ENCODE measurements at regions not wholly inside any gene's neighbourhood (a gene's known extent, or its start where the extent isn't known, plus 50 kb on each side); places are given as distances from the start of the nearest gene placed in this dataset.
"Not testable (repeated sequence)": the region's sequence is repeated elsewhere in the genome, so short reads cannot be mapped to it uniquely, and the experiment has no call there.

GRCh38 chr1:10881046-10881445, 84.6 kb upstream of the CASZ1 start:
- ChIA-PET CTCF (interaction anchor here (1.5 kb wide), 1 partner anchor 14 kb away, joined by 8 read pairs; no protein-coding TSS in a partner anchor), POLR2A (no interaction called here)
- Histone ChIP-seq H3K27me3 (ENCODE audit: control insufficient read depth, insufficient read depth, low read length) (peaks cover 9% of the 10 kb centered on the region), H3K27ac (ENCODE audit: low read depth, low read length) (no peak overlapping the region), H3K9me3 (ENCODE audit: control insufficient read depth, insufficient read depth, low read length) (no peaks in the 10 kb centered on the region), H3K4me3 (ENCODE audit: low read depth, low read length) (no peak overlapping the region)
- TF ChIP-seq CTCF (IDR thresholded peaks at IDR 0.05; ENCODE audit: low read depth, low read length), result no peak
- DNase-seq (ENCODE audit: low read depth, low spot score), result no peak

- no peak for DNase-seq (ENCODE audit: low read depth, low spot score)
- Histone ChIP-seq H3K9me3 (ENCODE audit: control insufficient read depth, insufficient read depth, low read length) (no peaks in the 10 kb centered on the region), H3K4me3 (ENCODE audit: low read depth, low read length) (no peak overlapping the region), H3K27ac (ENCODE audit: low read depth, low read length) (no peak overlapping the region), H3K27me3 (ENCODE audit: control insufficient read depth, insufficient read depth, low read length) (peaks cover 12% of the 10 kb centered on the region)
- CTCF ChIA-PET, result interaction anchor here (0.6 kb wide), 1 partner anchor 439 kb away, joined by 4 read pairs; no protein-coding TSS in a partner anchor
- POLR2A ChIA-PET, result no interaction called here
- TF ChIP-seq CTCF (IDR thresholded peaks at IDR 0.05; ENCODE audit: low read depth, low read length), result no peak
Observed at GRCh38 chr1:10882069-10882468, 85.6 kb upstream of the CASZ1 start.

GRCh38 chr1:10887032-10887431, 90.6 kb upstream of the CASZ1 start:
- H3K27me3 ChIP-seq (ENCODE audit: control insufficient read depth, insufficient read depth, low read length), result peaks cover 40% of the 10 kb centered on the region
- DNase-seq (ENCODE audit: low read depth, low spot score); H3K27ac ChIP-seq (ENCODE audit: low read depth, low read length); POLR2A ChIA-PET; CTCF ChIA-PET; H3K4me3 ChIP-seq (ENCODE audit: low read depth, low read length); H3K9me3 ChIP-seq (ENCODE audit: control insufficient read depth, insufficient read depth, low read length): not testable (repeated sequence)

GRCh38 chr1:10888291-10888690, 91.8 kb upstream of the CASZ1 start:
- no peak for TF ChIP-seq CTCF (IDR thresholded peaks at IDR 0.05; ENCODE audit: low read depth, low read length)
- Histone ChIP-seq H3K9me3 (ENCODE audit: control insufficient read depth, insufficient read depth, low read length) (no peaks in the 10 kb centered on the region; the same call in 1 of the 2 replicates), H3K27me3 (ENCODE audit: control insufficient read depth, insufficient read depth, low read length) (peaks cover 44% of the 10 kb centered on the region), H3K4me3 (ENCODE audit: low read depth, low read length) (no peak overlapping the region), H3K27ac (ENCODE audit: low read depth, low read length) (no peak overlapping the region)
- ChIA-PET POLR2A (no interaction called here), CTCF (no interaction called here)
- no peak for DNase-seq (ENCODE audit: low read depth, low spot score)

GRCh38 chr1:10888791-10889649, 92.6 kb upstream of the CASZ1 start:
- peaks cover 46% of the 10 kb centered on the region for H3K27me3 ChIP-seq (ENCODE audit: control insufficient read depth, insufficient read depth, low read length)
- CTCF ChIA-PET, result interaction anchor here (1.1 to 1.6 kb wide), 2 partner anchors 22 kb away, joined by 3 to 4 read pairs; no protein-coding TSS in a partner anchor
- TF ChIP-seq CTCF (IDR thresholded peaks at IDR 0.05; ENCODE audit: low read depth, low read length), result no peak

More at GRCh38 chr1:10888791-10889649, 92.6 kb upstream of the CASZ1 start:
- Histone ChIP-seq H3K27ac (ENCODE audit: low read depth, low read length) (no peak overlapping the region), H3K9me3 (ENCODE audit: control insufficient read depth, insufficient read depth, low read length) (no peaks in the 10 kb centered on the region; the same call in 1 of the 2 replicates), H3K4me3 (ENCODE audit: low read depth, low read length) (no peak overlapping the region)
- DNase-seq (ENCODE audit: low read depth, low spot score), result no peak
- POLR2A ChIA-PET, result no interaction called here
